H1 (cell line): ENCODE measurements at regions not wholly inside any gene's neighbourhood (a gene's known extent, or its start where the extent isn't known, plus 50 kb on each side); places are given as distances from the start of the nearest gene placed in this dataset.
"Not testable (repeated sequence)": the region's sequence is repeated elsewhere in the genome, so short reads cannot be mapped to it uniquely, and the experiment has no call there.

Source experiments
- CTCF ChIA-PET: fragments of 300-600 bp; sonication (Branson Sonifier 250); formaldehyde crosslinking; loops from one replicate; lab custom pipeline; 2021; ENCODE audit not compliant: partially characterized antibody; lab: Charles Lee
- POLR2A ChIA-PET: fragments of 300-600 bp; sonication (Branson Sonifier 250); formaldehyde crosslinking; loops from one replicate; lab custom pipeline; 2021; ENCODE audit warnings: inconsistent platforms; ENCODE audit not compliant: partially characterized antibody; lab: Charles Lee
- DNase-seq, 2 experiments: peaks; one replicate each; pipeline versions ENCODE4 v3.0.0 to v3.0.0-alpha.2; 2010 to 2022; ENCODE audit warnings: low spot score in 2 of 2, low read depth in 1 of 2, mixed read lengths in 1 of 2
- FAIRE-seq: peaks from 2 replicates; lab custom pipeline; 2011; peaks lifted over from hg19 to GRCh38; lab: Jason Lieb, UNC
- H2AFZ ChIP-seq: 2 replicates; pipeline ENCODE4 v1.8.1; 2012; ENCODE audit warnings: low read length, inconsistent platforms
- H2AK5ac ChIP-seq: 2 replicates; pipeline ENCODE4 v1.6.1; 2013; ENCODE audit warnings: low read depth, low read length
- H2BK120ac ChIP-seq: replicated peaks from 2 replicates; pipeline ENCODE3; 2013; ENCODE audit warnings: low read depth, low read length, inconsistent platforms
- H2BK12ac ChIP-seq: 2 replicates; pipeline ENCODE4 v1.6.1; 2013; ENCODE audit warnings: low read depth, low read length
- H2BK15ac ChIP-seq: 2 replicates; pipeline ENCODE4 v1.6.1; 2013; ENCODE audit warnings: low read length
- H2BK20ac ChIP-seq: 2 replicates; pipeline ENCODE4 v1.6.1; 2013; ENCODE audit warnings: low read length
- H2BK5ac ChIP-seq: 2 replicates; pipeline ENCODE4 v1.6.1; 2013; ENCODE audit warnings: low read depth, low read length
- H3K14ac ChIP-seq: 2 replicates; pipeline ENCODE4 v1.6.1; 2013; ENCODE audit warnings: inconsistent platforms; ENCODE audit not compliant: insufficient read length
- H3K18ac ChIP-seq: 2 replicates; pipeline ENCODE4 v1.6.1; 2013; ENCODE audit warnings: low read length; ENCODE audit errors: extremely low read depth
- H3K23ac ChIP-seq: 2 replicates; pipeline ENCODE4 v1.6.1; 2013; ENCODE audit warnings: inconsistent platforms; ENCODE audit not compliant: insufficient read length
- H3K23me2 ChIP-seq: 2 replicates; pipeline ENCODE4 v1.6.1; 2013; ENCODE audit warnings: low read depth, low read length
- H3K27ac ChIP-seq: 2 replicates; pipeline ENCODE4 v1.6.1; 2011; ENCODE audit warnings: low read depth, low read length, inconsistent platforms
- H3K27me3 ChIP-seq, 4 experiments: replicated peaks in 1 of 4; 1 replicate in 1 of 4; 2 replicates in 3 of 4; pipeline versions ENCODE4 v1.6.1 to v1.8.1; 2011 to 2013; ENCODE audit warnings: low read length in 3 of 4, mild to moderate bottlenecking in 3 of 4, inconsistent platforms in 2 of 4, mixed read lengths in 2 of 4, moderate library complexity in 1 of 4; ENCODE audit not compliant: control insufficient read depth in 3 of 4, insufficient read depth in 3 of 4; ENCODE audit errors: extremely low read depth in 1 of 4
- H3K36me3 ChIP-seq, 4 experiments: 2 replicates each; pipeline versions ENCODE4 v1.6.1 to v1.8.1; 2011 to 2013; ENCODE audit warnings: mild to moderate bottlenecking in 4 of 4, low read length in 3 of 4, moderate library complexity in 2 of 4, control low read depth in 1 of 4, inconsistent platforms in 1 of 4; ENCODE audit not compliant: insufficient read depth in 4 of 4, control insufficient read depth in 2 of 4
- H3K4ac ChIP-seq: replicated peaks from 2 replicates; pipeline ENCODE3; 2013; ENCODE audit warnings: low read length, low read depth, mixed read lengths, inconsistent platforms; ENCODE audit not compliant: insufficient read length
- H3K4me1 ChIP-seq, 4 experiments: replicated peaks in 1 of 4; 1 replicate in 1 of 4; 2 replicates in 3 of 4; pipeline versions ENCODE4 v1.6.1 to v1.8.1; 2011 to 2013; ENCODE audit warnings: low read length in 3 of 4, inconsistent platforms in 2 of 4, mixed read lengths in 1 of 4; ENCODE audit not compliant: insufficient read depth in 4 of 4, control insufficient read depth in 3 of 4
- H3K4me2 ChIP-seq, 2 experiments: 2 replicates each; pipeline versions ENCODE4 v1.6.1 to v1.8.1; 2011 to 2013; ENCODE audit warnings: low read depth in 2 of 2, low read length in 2 of 2, control low read depth in 1 of 2, inconsistent platforms in 1 of 2, mild to moderate bottlenecking in 1 of 2; ENCODE audit not compliant: insufficient read depth in 1 of 2
- H3K4me3 ChIP-seq, 4 experiments: fragments of 200-600, 300-600 bp in 1 of 4; sonication (generic), shearing (Covaris generic), sonication (Bioruptor Twin) in 1 of 4; 2 replicates each; pipeline versions ENCODE4 v1.5.1 to v1.8.1; 2011 to 2016; ENCODE audit warnings: low read length in 4 of 4, low read depth in 3 of 4, control low read depth in 2 of 4, inconsistent platforms in 2 of 4, mild to moderate bottlenecking in 2 of 4, mixed read lengths in 1 of 4, moderate library complexity in 1 of 4; ENCODE audit not compliant: insufficient read depth in 2 of 4; ENCODE audit errors: extremely low read depth in 1 of 4
- H3K56ac ChIP-seq: replicated peaks from 2 replicates; pipeline ENCODE3; 2013; ENCODE audit warnings: low read depth, mild to moderate bottlenecking, mixed read lengths, low read length, inconsistent platforms; ENCODE audit not compliant: insufficient read length
- H3K79me1 ChIP-seq: 2 replicates; pipeline ENCODE4 v1.6.1; 2013; ENCODE audit warnings: low read depth, low read length, control low read depth
- H3K79me2 ChIP-seq, 2 experiments: 2 replicates each; pipeline versions ENCODE4 v1.6.1 to v1.8.1; 2012 to 2013; ENCODE audit warnings: low read length in 2 of 2, mild to moderate bottlenecking in 2 of 2, inconsistent platforms in 1 of 2; ENCODE audit not compliant: insufficient read depth in 2 of 2, control insufficient read depth in 1 of 2
- H3K9ac ChIP-seq, 4 experiments: replicated peaks in 1 of 4; 1 replicate in 1 of 4; 2 replicates in 3 of 4; pipeline versions ENCODE4 v1.6.1 to v1.8.1; 2011 to 2013; ENCODE audit warnings: low read depth in 3 of 4, low read length in 3 of 4, control low read depth in 2 of 4, mild to moderate bottlenecking in 2 of 4, moderate library complexity in 2 of 4, inconsistent platforms in 1 of 4; ENCODE audit errors: extremely low read depth in 1 of 4
- H3K9me3 ChIP-seq, 2 experiments: 2 replicates each; pipeline versions ENCODE4 v1.6.1 to v1.8.1; 2012 to 2013; ENCODE audit warnings: mild to moderate bottlenecking in 2 of 2, moderate library complexity in 2 of 2, control low read depth in 1 of 2, inconsistent platforms in 1 of 2, low read depth in 1 of 2, low read length in 1 of 2, mixed read lengths in 1 of 2; ENCODE audit not compliant: insufficient read depth in 2 of 2
- H4K20me1 ChIP-seq, 2 experiments: replicated peaks in 1 of 2; 2 replicates each; pipeline versions ENCODE3 to v1.8.1; 2011 to 2013; ENCODE audit warnings: inconsistent platforms in 2 of 2, low read length in 2 of 2, mild to moderate bottlenecking in 1 of 2; ENCODE audit not compliant: insufficient read depth in 2 of 2, control insufficient read depth in 1 of 2
- H4K5ac ChIP-seq: 2 replicates; pipeline ENCODE4 v1.6.1; 2013; ENCODE audit warnings: low read length, low read depth, mixed read lengths, inconsistent platforms; ENCODE audit not compliant: insufficient read length
- H4K8ac ChIP-seq: 2 replicates; pipeline ENCODE4 v1.8.0; 2013; ENCODE audit warnings: mild to moderate bottlenecking, moderate library complexity, low read length, inconsistent platforms; ENCODE audit not compliant: insufficient read depth; ENCODE audit errors: extremely low read depth
- H4K91ac ChIP-seq: replicated peaks from 2 replicates; pipeline ENCODE3; 2013; ENCODE audit warnings: low read length, mixed read lengths, inconsistent platforms; ENCODE audit not compliant: insufficient read length
- EGR1 ChIP-seq: IDR thresholded peaks from 2 replicates; pipeline ENCODE4 v1.6.1; 2011; ENCODE audit warnings: low read depth, low read length, borderline replicate concordance
- HDAC6 ChIP-seq: IDR thresholded peaks from one replicate; pipeline ENCODE4 v1.7.1; 2012; ENCODE audit warnings: low read depth, mild to moderate bottlenecking, inconsistent platforms, low read length, moderate library complexity
- PHF8 ChIP-seq: fragments of 200-600 bp; sonication (generic); conservative IDR thresholded peaks from 2 replicates; pipeline ENCODE4 v1.7.1; 2012; ENCODE audit warnings: low read depth, mild to moderate bottlenecking, inconsistent platforms, low read length, moderate library complexity
- SAP30 ChIP-seq: fragments of 300-600 bp; sonication (generic); IDR thresholded peaks from 2 replicates; pipeline ENCODE4 v1.7.1; 2012; ENCODE audit warnings: low read length, moderate library complexity, mild to moderate bottlenecking, inconsistent platforms; ENCODE audit not compliant: insufficient read depth, insufficient replicate concordance
- TCF12 ChIP-seq: IDR thresholded peaks from 2 replicates; pipeline ENCODE4 v1.6.1; 2011; ENCODE audit warnings: low read depth, mild to moderate bottlenecking, low read length
- WGBS, 2 experiments: shearing (Covaris generic) in 1 of 2; methylation state at CpG; one replicate each; pipeline versions ENCODE4 v1.1.6 to v1.1.7; 2013 to 2015; ENCODE audit warnings: low lambda C conversion rate in 2 of 2, mixed read lengths in 2 of 2, inconsistent platforms in 1 of 2, low coverage in 1 of 2, missing lambda C conversion rate in 1 of 2; ENCODE audit not compliant: insufficient replicate concordance in 2 of 2, insufficient coverage in 1 of 2, insufficient read length in 1 of 2; ENCODE audit errors: extremely low coverage in 1 of 2, missing lambda C conversion rate in 1 of 2; 5-methylcytosine and 5-hydroxymethylcytosine counted together

GRCh38 chr7:119886007-119886406, 387.0 kb upstream of the KCND2 start:
- POLR2A ChIA-PET: no interaction called here
- 90% methylated on average over 3 of the region's 3 CpGs; no CpG with 5 or more reads in 1 of the 2 experiments for WGBS, 2 experiments
- no peak for FAIRE-seq

DNA sequence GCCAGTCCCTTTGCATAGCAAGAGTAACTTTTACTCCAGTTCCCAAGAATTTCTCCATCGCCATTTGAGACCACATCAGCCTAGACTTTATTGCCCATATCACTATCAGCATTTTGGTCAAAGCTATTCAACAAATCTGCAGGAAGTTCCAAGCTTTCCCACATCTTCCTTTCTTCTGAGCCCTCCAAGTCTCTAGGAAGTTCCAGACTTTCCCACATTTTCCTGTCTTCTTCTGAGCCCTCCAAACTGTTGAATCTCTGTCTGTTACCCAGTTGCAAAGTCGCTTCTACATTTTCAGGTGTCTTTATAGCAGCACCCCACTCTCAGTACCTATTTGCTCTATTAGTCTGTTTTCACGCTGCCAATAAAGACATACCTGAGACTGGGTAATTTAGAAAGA, 386.4 kb upstream of the KCND2 start:
- POLR2A ChIA-PET, CTCF ChIA-PET: not testable (repeated sequence)

More at GRCh38 chr7:119886007-119886406, 387.0 kb upstream of the KCND2 start:
- H3K18ac ChIP-seq: no peak overlapping the region
- H3K9ac ChIP-seq: no peak overlapping the region
- H3K4me2 ChIP-seq: no peak overlapping the region
- H3K27me3 ChIP-seq: no peaks in the 10 kb centered on the region
- CTCF ChIA-PET: no interaction called here
- H2BK20ac ChIP-seq: no peak overlapping the region
- no peak overlapping the region for H4K5ac ChIP-seq
- H3K27ac ChIP-seq: no peak overlapping the region
- H3K4ac ChIP-seq: no peak overlapping the region
- no peaks in the 10 kb centered on the region for H3K9me3 ChIP-seq
- no peak overlapping the region for H4K91ac ChIP-seq
- no peak overlapping the region for H3K23ac ChIP-seq
- DNase-seq: no peak
- H3K56ac ChIP-seq: no peak overlapping the region
- no peak overlapping the region for H2BK15ac ChIP-seq
- H4K20me1 ChIP-seq: no peaks in the 10 kb centered on the region
- H4K8ac ChIP-seq: no peak overlapping the region
- H3K79me2 ChIP-seq: no peaks in the 10 kb centered on the region
- no peak overlapping the region for H3K4me3 ChIP-seq
- no peaks in the 10 kb centered on the region for H3K36me3 ChIP-seq
- H3K79me1 ChIP-seq: no peaks in the 10 kb centered on the region
- no peak overlapping the region for H2BK12ac ChIP-seq
- H3K4me1 ChIP-seq: peaks cover 0 to 3% (median 0%) of the 10 kb centered on the region in 4 experiments; a peak in 3 of 7 replicates
- H2BK120ac ChIP-seq: no peak overlapping the region
- no peak for TF ChIP-seq TCF12
- no peak for TF ChIP-seq HDAC6
- TF ChIP-seq SAP30: no peak
- TF ChIP-seq PHF8: no peak
- no peak for TF ChIP-seq EGR1
- H2AK5ac ChIP-seq: no peak overlapping the region
- H2BK5ac ChIP-seq: no peak overlapping the region
- no peaks in the 10 kb centered on the region; the same call in 1 of the 2 replicates for H3K23me2 ChIP-seq
- no peak overlapping the region for H2AFZ ChIP-seq
- no peak overlapping the region for H3K14ac ChIP-seq

More for the DNA sequence above, 386.4 kb upstream of the KCND2 start:
- not testable (repeated sequence) for H3K18ac ChIP-seq, FAIRE-seq, H2BK15ac ChIP-seq, H3K56ac ChIP-seq, H2BK20ac ChIP-seq, H4K91ac ChIP-seq, H2AFZ ChIP-seq, DNase-seq, H3K79me1 ChIP-seq, H4K20me1 ChIP-seq, H3K27me3 ChIP-seq, H3K4me3 ChIP-seq, H2BK120ac ChIP-seq, H3K23me2 ChIP-seq, H2BK12ac ChIP-seq, H2BK5ac ChIP-seq, H3K36me3 ChIP-seq, H3K79me2 ChIP-seq, H3K27ac ChIP-seq, H3K23ac ChIP-seq, H4K8ac ChIP-seq, H3K4me2 ChIP-seq, H3K14ac ChIP-seq, H2AK5ac ChIP-seq, H3K9me3 ChIP-seq, H3K4me1 ChIP-seq, H3K9ac ChIP-seq, H4K5ac ChIP-seq, H3K4ac ChIP-seq
- WGBS, 2 experiments: 96% methylated on average over 3 of the region's 3 CpGs; no CpG with 5 or more reads in 1 of the 2 experiments
